H1 (cell line): ENCODE measurements at regions not wholly inside any gene's neighbourhood (a gene's known extent, or its start where the extent isn't known, plus 50 kb on each side); places are given as distances from the start of the nearest gene placed in this dataset.

Source experiments
- CTCF ChIA-PET: fragments of 300-600 bp; sonication (Branson Sonifier 250); formaldehyde crosslinking; loops from one replicate; lab custom pipeline; 2021; ENCODE audit not compliant: partially characterized antibody; lab: Charles Lee
- POLR2A ChIA-PET: fragments of 300-600 bp; sonication (Branson Sonifier 250); formaldehyde crosslinking; loops from one replicate; lab custom pipeline; 2021; ENCODE audit warnings: inconsistent platforms; ENCODE audit not compliant: partially characterized antibody; lab: Charles Lee
- DNase-seq, 2 experiments: peaks; one replicate each; pipeline versions ENCODE4 v3.0.0 to v3.0.0-alpha.2; 2010 to 2022; ENCODE audit warnings: low spot score in 2 of 2, low read depth in 1 of 2, mixed read lengths in 1 of 2
- FAIRE-seq: peaks from 2 replicates; lab custom pipeline; 2011; peaks lifted over from hg19 to GRCh38; lab: Jason Lieb, UNC
- H2AFZ ChIP-seq: 2 replicates; pipeline ENCODE4 v1.8.1; 2012; ENCODE audit warnings: low read length, inconsistent platforms
- H2AK5ac ChIP-seq: 2 replicates; pipeline ENCODE4 v1.6.1; 2013; ENCODE audit warnings: low read depth, low read length
- H2BK120ac ChIP-seq: replicated peaks from 2 replicates; pipeline ENCODE3; 2013; ENCODE audit warnings: low read depth, low read length, inconsistent platforms
- H2BK12ac ChIP-seq: 2 replicates; pipeline ENCODE4 v1.6.1; 2013; ENCODE audit warnings: low read depth, low read length
- H2BK15ac ChIP-seq: 2 replicates; pipeline ENCODE4 v1.6.1; 2013; ENCODE audit warnings: low read length
- H2BK20ac ChIP-seq: 2 replicates; pipeline ENCODE4 v1.6.1; 2013; ENCODE audit warnings: low read length
- H2BK5ac ChIP-seq: 2 replicates; pipeline ENCODE4 v1.6.1; 2013; ENCODE audit warnings: low read depth, low read length
- H3K14ac ChIP-seq: 2 replicates; pipeline ENCODE4 v1.6.1; 2013; ENCODE audit warnings: inconsistent platforms; ENCODE audit not compliant: insufficient read length
- H3K18ac ChIP-seq: 2 replicates; pipeline ENCODE4 v1.6.1; 2013; ENCODE audit warnings: low read length; ENCODE audit errors: extremely low read depth
- H3K23ac ChIP-seq: 2 replicates; pipeline ENCODE4 v1.6.1; 2013; ENCODE audit warnings: inconsistent platforms; ENCODE audit not compliant: insufficient read length
- H3K23me2 ChIP-seq: 2 replicates; pipeline ENCODE4 v1.6.1; 2013; ENCODE audit warnings: low read depth, low read length
- H3K27ac ChIP-seq: 2 replicates; pipeline ENCODE4 v1.6.1; 2011; ENCODE audit warnings: low read depth, low read length, inconsistent platforms
- H3K27me3 ChIP-seq, 4 experiments: replicated peaks in 1 of 4; 1 replicate in 1 of 4; 2 replicates in 3 of 4; pipeline versions ENCODE4 v1.6.1 to v1.8.1; 2011 to 2013; ENCODE audit warnings: low read length in 3 of 4, mild to moderate bottlenecking in 3 of 4, inconsistent platforms in 2 of 4, mixed read lengths in 2 of 4, moderate library complexity in 1 of 4; ENCODE audit not compliant: control insufficient read depth in 3 of 4, insufficient read depth in 3 of 4; ENCODE audit errors: extremely low read depth in 1 of 4
- H3K36me3 ChIP-seq, 4 experiments: 2 replicates each; pipeline versions ENCODE4 v1.6.1 to v1.8.1; 2011 to 2013; ENCODE audit warnings: mild to moderate bottlenecking in 4 of 4, low read length in 3 of 4, moderate library complexity in 2 of 4, control low read depth in 1 of 4, inconsistent platforms in 1 of 4; ENCODE audit not compliant: insufficient read depth in 4 of 4, control insufficient read depth in 2 of 4
- H3K4ac ChIP-seq: replicated peaks from 2 replicates; pipeline ENCODE3; 2013; ENCODE audit warnings: low read length, low read depth, mixed read lengths, inconsistent platforms; ENCODE audit not compliant: insufficient read length
- H3K4me1 ChIP-seq, 4 experiments: replicated peaks in 1 of 4; 1 replicate in 1 of 4; 2 replicates in 3 of 4; pipeline versions ENCODE4 v1.6.1 to v1.8.1; 2011 to 2013; ENCODE audit warnings: low read length in 3 of 4, inconsistent platforms in 2 of 4, mixed read lengths in 1 of 4; ENCODE audit not compliant: insufficient read depth in 4 of 4, control insufficient read depth in 3 of 4
- H3K4me2 ChIP-seq, 2 experiments: 2 replicates each; pipeline versions ENCODE4 v1.6.1 to v1.8.1; 2011 to 2013; ENCODE audit warnings: low read depth in 2 of 2, low read length in 2 of 2, control low read depth in 1 of 2, inconsistent platforms in 1 of 2, mild to moderate bottlenecking in 1 of 2; ENCODE audit not compliant: insufficient read depth in 1 of 2
- H3K4me3 ChIP-seq, 4 experiments: fragments of 200-600, 300-600 bp in 1 of 4; sonication (generic), shearing (Covaris generic), sonication (Bioruptor Twin) in 1 of 4; 2 replicates each; pipeline versions ENCODE4 v1.5.1 to v1.8.1; 2011 to 2016; ENCODE audit warnings: low read length in 4 of 4, low read depth in 3 of 4, control low read depth in 2 of 4, inconsistent platforms in 2 of 4, mild to moderate bottlenecking in 2 of 4, mixed read lengths in 1 of 4, moderate library complexity in 1 of 4; ENCODE audit not compliant: insufficient read depth in 2 of 4; ENCODE audit errors: extremely low read depth in 1 of 4
- H3K56ac ChIP-seq: replicated peaks from 2 replicates; pipeline ENCODE3; 2013; ENCODE audit warnings: low read depth, mild to moderate bottlenecking, mixed read lengths, low read length, inconsistent platforms; ENCODE audit not compliant: insufficient read length
- H3K79me1 ChIP-seq: 2 replicates; pipeline ENCODE4 v1.6.1; 2013; ENCODE audit warnings: low read depth, low read length, control low read depth
- H3K79me2 ChIP-seq, 2 experiments: 2 replicates each; pipeline versions ENCODE4 v1.6.1 to v1.8.1; 2012 to 2013; ENCODE audit warnings: low read length in 2 of 2, mild to moderate bottlenecking in 2 of 2, inconsistent platforms in 1 of 2; ENCODE audit not compliant: insufficient read depth in 2 of 2, control insufficient read depth in 1 of 2
- H3K9ac ChIP-seq, 4 experiments: replicated peaks in 1 of 4; 1 replicate in 1 of 4; 2 replicates in 3 of 4; pipeline versions ENCODE4 v1.6.1 to v1.8.1; 2011 to 2013; ENCODE audit warnings: low read depth in 3 of 4, low read length in 3 of 4, control low read depth in 2 of 4, mild to moderate bottlenecking in 2 of 4, moderate library complexity in 2 of 4, inconsistent platforms in 1 of 4; ENCODE audit errors: extremely low read depth in 1 of 4
- H3K9me3 ChIP-seq, 2 experiments: 2 replicates each; pipeline versions ENCODE4 v1.6.1 to v1.8.1; 2012 to 2013; ENCODE audit warnings: mild to moderate bottlenecking in 2 of 2, moderate library complexity in 2 of 2, control low read depth in 1 of 2, inconsistent platforms in 1 of 2, low read depth in 1 of 2, low read length in 1 of 2, mixed read lengths in 1 of 2; ENCODE audit not compliant: insufficient read depth in 2 of 2
- H4K20me1 ChIP-seq, 2 experiments: replicated peaks in 1 of 2; 2 replicates each; pipeline versions ENCODE3 to v1.8.1; 2011 to 2013; ENCODE audit warnings: inconsistent platforms in 2 of 2, low read length in 2 of 2, mild to moderate bottlenecking in 1 of 2; ENCODE audit not compliant: insufficient read depth in 2 of 2, control insufficient read depth in 1 of 2
- H4K5ac ChIP-seq: 2 replicates; pipeline ENCODE4 v1.6.1; 2013; ENCODE audit warnings: low read length, low read depth, mixed read lengths, inconsistent platforms; ENCODE audit not compliant: insufficient read length
- H4K8ac ChIP-seq: 2 replicates; pipeline ENCODE4 v1.8.0; 2013; ENCODE audit warnings: mild to moderate bottlenecking, moderate library complexity, low read length, inconsistent platforms; ENCODE audit not compliant: insufficient read depth; ENCODE audit errors: extremely low read depth
- H4K91ac ChIP-seq: replicated peaks from 2 replicates; pipeline ENCODE3; 2013; ENCODE audit warnings: low read length, mixed read lengths, inconsistent platforms; ENCODE audit not compliant: insufficient read length
- CHD1 ChIP-seq: IDR thresholded peaks from 2 replicates; pipeline ENCODE4 v1.6.1; 2012; ENCODE audit warnings: low read depth, low read length, improper control_type of control experiment
- CTBP2 ChIP-seq: IDR thresholded peaks from 2 replicates; pipeline ENCODE4 v1.7.0; 2011; ENCODE audit warnings: borderline replicate concordance, mild to moderate bottlenecking, moderate library complexity, mixed read lengths, low read length; ENCODE audit not compliant: insufficient read depth, insufficient read length
- HDAC6 ChIP-seq: IDR thresholded peaks from one replicate; pipeline ENCODE4 v1.7.1; 2012; ENCODE audit warnings: low read depth, mild to moderate bottlenecking, inconsistent platforms, low read length, moderate library complexity
- JUN ChIP-seq: IDR thresholded peaks from 2 replicates; pipeline ENCODE4 v1.6.1; 2011; ENCODE audit warnings: low read depth, mild to moderate bottlenecking, improper control_type of control experiment, low read length
- JUND ChIP-seq: IDR thresholded peaks from 2 replicates; pipeline ENCODE4 v1.6.1; 2011; ENCODE audit warnings: mild to moderate bottlenecking, improper control_type of control experiment, low read length
- NANOG ChIP-seq: IDR thresholded peaks from 2 replicates; pipeline ENCODE4 v1.6.1; 2011; ENCODE audit warnings: low read length, low read depth, mild to moderate bottlenecking, inconsistent platforms; ENCODE audit not compliant: insufficient read depth, poor library complexity, severe bottlenecking
- NRF1 ChIP-seq: IDR thresholded peaks from 2 replicates; pipeline ENCODE4 v1.6.1; 2011; ENCODE audit warnings: mild to moderate bottlenecking, low read depth, low read length, improper control_type of control experiment
- PHF8 ChIP-seq: fragments of 200-600 bp; sonication (generic); conservative IDR thresholded peaks from 2 replicates; pipeline ENCODE4 v1.7.1; 2012; ENCODE audit warnings: low read depth, mild to moderate bottlenecking, inconsistent platforms, low read length, moderate library complexity
- SIRT6 ChIP-seq: IDR thresholded peaks from one replicate; pipeline ENCODE4 v1.7.1; 2012; ENCODE audit warnings: low read length, inconsistent platforms
- SRF ChIP-seq: IDR thresholded peaks from 2 replicates; pipeline ENCODE4 v1.6.1; 2011; ENCODE audit warnings: mild to moderate bottlenecking, low read depth, low read length, moderate library complexity
- SUZ12 ChIP-seq: fragments of 200-600 bp; sonication (generic); IDR thresholded peaks from 2 replicates; pipeline ENCODE4 v1.6.1; 2012; ENCODE audit warnings: mild to moderate bottlenecking, inconsistent platforms, low read length, moderate library complexity, mixed read lengths
- ZNF274 ChIP-seq: IDR thresholded peaks from 2 replicates; pipeline ENCODE4 v1.7.0; 2012; ENCODE audit warnings: low read length, borderline replicate concordance; ENCODE audit errors: extremely low read depth
- WGBS, 2 experiments: shearing (Covaris generic) in 1 of 2; methylation state at CpG; one replicate each; pipeline versions ENCODE4 v1.1.6 to v1.1.7; 2013 to 2015; ENCODE audit warnings: low lambda C conversion rate in 2 of 2, mixed read lengths in 2 of 2, inconsistent platforms in 1 of 2, low coverage in 1 of 2, missing lambda C conversion rate in 1 of 2; ENCODE audit not compliant: insufficient replicate concordance in 2 of 2, insufficient coverage in 1 of 2, insufficient read length in 1 of 2; ENCODE audit errors: extremely low coverage in 1 of 2, missing lambda C conversion rate in 1 of 2; 5-methylcytosine and 5-hydroxymethylcytosine counted together
- TF ChIP-seq, protein P1 (sequence below): IDR thresholded peaks from 2 replicates; pipeline ENCODE4 v1.6.1; 2011; ENCODE audit warnings: low read length, improper control_type of control experiment

DNA sequence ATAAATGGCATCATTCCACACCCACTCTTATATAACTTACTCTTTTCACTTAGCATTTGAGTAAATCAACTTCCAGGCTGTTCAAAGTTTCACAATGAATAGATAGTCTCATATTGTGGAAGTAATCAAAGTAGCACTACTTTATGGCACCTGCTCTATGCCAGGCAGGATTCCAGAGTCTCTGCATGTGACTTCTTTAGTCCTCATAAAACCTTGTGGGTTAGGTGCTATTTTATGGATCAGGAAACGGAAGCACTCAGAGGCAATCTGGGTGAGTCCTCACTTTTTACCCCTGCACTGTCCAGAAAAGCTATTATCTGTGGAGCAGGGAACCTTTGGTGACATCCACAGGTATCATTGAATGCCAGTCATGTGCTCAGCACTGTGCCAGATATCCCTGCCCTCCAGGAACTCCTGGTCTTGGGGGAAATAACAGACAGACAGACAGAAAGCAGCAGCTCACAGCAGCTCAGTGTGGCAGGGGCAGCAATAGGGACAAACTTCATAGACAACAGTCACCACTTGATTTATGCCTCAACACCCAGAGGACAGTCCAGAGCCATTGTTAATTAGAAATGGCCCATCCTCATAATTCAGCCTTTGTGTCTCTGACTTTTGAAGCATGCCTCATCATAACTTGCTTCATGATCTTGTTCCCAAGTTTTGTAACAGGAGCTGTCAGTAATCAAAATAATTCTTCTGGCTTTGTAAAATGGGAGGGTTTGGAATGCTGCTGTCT is 160.6 kb downstream of the SEC23IP start:
- no peaks in the 10 kb centered on the region for H3K27me3 ChIP-seq
- H2BK15ac ChIP-seq, result no peak overlapping the region
- no peak overlapping the region for H4K91ac ChIP-seq
- no peak overlapping the region for H4K8ac ChIP-seq
- DNase-seq (no peak), FAIRE-seq (no peak)
- no peak overlapping the region for H3K14ac ChIP-seq
- CTCF ChIA-PET, result interaction anchor here (0.7 kb wide), 1 partner anchor 168 kb away, joined by 3 read pairs; no protein-coding TSS in a partner anchor
- H3K79me2 ChIP-seq, result no peaks in the 10 kb centered on the region
- peaks cover 0 to 8% (median 0%) of the 10 kb centered on the region in 4 experiments; a peak in 3 of 7 replicates for H3K4me1 ChIP-seq
- POLR2A ChIA-PET, result no interaction called here
- no peaks in the 10 kb centered on the region for H3K36me3 ChIP-seq
- no peak overlapping the region for H3K9ac ChIP-seq
- H3K9me3 ChIP-seq, result no peaks in the 10 kb centered on the region
- H3K79me1 ChIP-seq, result no peaks in the 10 kb centered on the region
- H2BK5ac ChIP-seq, result no peak overlapping the region
- H2AFZ ChIP-seq, result no peak overlapping the region
- no peak overlapping the region for H4K5ac ChIP-seq
- no peak overlapping the region for H2BK120ac ChIP-seq
- no peaks in the 10 kb centered on the region for H3K23me2 ChIP-seq
- no peak overlapping the region for H3K18ac ChIP-seq
- H3K4me2 ChIP-seq, result no peak overlapping the region
- H2BK12ac ChIP-seq, result no peak overlapping the region
- no peaks in the 10 kb centered on the region for H4K20me1 ChIP-seq
- 78% methylated on average over 1 of the region's 1 CpG; no CpG with 5 or more reads in 1 of the 2 experiments for WGBS, 2 experiments
- H3K4me3 ChIP-seq, result no peak overlapping the region
- no peak overlapping the region for H3K4ac ChIP-seq
- no peak overlapping the region for H3K23ac ChIP-seq
- H2AK5ac ChIP-seq, result no peak overlapping the region
- H3K56ac ChIP-seq, result no peak overlapping the region
- no peak overlapping the region for H3K27ac ChIP-seq
- no peak overlapping the region for H2BK20ac ChIP-seq
- TF ChIP-seq, protein P1, sequence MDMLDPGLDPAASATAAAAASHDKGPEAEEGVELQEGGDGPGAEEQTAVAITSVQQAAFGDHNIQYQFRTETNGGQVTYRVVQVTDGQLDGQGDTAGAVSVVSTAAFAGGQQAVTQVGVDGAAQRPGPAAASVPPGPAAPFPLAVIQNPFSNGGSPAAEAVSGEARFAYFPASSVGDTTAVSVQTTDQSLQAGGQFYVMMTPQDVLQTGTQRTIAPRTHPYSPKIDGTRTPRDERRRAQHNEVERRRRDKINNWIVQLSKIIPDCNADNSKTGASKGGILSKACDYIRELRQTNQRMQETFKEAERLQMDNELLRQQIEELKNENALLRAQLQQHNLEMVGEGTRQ, result no peak
- TF ChIP-seq SRF (no peak), CHD1 (no peak), PHF8 (no peak), ZNF274 (no peak), HDAC6 (no peak), SIRT6 (no peak), JUN (no peak), NANOG (no peak), JUND (no peak), SUZ12 (no peak), CTBP2 (no peak), NRF1 (no peak)
